ENCODE measurements at regions not wholly inside any gene's neighbourhood (a gene's known extent, or its start where the extent isn't known, plus 50 kb on each side); places are given as distances from the start of the nearest gene placed in this dataset.
"Not testable (repeated sequence)": the region's sequence is repeated elsewhere in the genome, so short reads cannot be mapped to it uniquely, and the experiment has no call there.

DNA sequence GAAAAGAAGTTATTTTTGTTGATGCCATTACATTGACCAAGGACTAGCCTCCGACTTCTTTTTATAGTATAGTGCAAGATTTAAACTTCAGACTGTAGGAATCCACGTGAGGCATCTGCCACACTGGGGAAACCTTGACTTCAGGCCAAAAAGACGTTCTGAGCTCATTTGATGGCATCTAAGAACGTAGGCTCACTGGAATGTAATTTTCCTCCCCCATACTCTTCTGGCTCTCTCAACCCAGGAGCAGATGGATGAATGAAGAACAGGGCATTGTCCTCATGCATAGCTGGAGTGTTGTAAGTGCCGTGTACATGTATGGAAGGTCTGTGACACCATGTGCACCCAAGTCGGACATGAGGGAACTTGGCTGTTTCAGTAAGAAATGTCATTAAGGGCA is 72.8 kb upstream of the IKBKE start:
- H3K4me3 ChIP-seq, result not testable (repeated sequence)

DNA sequence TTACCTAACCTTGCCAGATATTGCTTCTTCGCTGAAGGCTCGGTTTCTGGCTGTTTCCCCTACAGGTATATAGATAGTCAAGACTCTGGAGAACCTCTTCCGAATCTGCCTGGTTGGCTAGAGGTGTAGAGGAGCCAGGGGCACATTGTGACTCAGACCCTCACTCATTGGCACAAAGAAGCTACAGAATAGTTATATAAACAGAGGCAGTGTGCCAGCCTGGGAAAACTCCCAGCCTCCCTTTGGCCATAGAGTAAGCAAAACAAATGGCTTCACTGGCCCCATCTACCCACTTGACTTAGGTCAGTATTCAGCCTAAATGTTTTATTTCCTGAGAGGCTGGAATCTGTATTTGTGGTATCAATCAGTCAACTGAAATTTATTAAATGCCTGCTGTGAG is 72.0 kb upstream of the IKBKE start:
- H3K4me3 ChIP-seq, H3K27ac ChIP-seq: not testable (repeated sequence)

More for the DNA sequence above, 72.8 kb upstream of the IKBKE start:
- not testable (repeated sequence) for H3K27ac ChIP-seq

DNA sequence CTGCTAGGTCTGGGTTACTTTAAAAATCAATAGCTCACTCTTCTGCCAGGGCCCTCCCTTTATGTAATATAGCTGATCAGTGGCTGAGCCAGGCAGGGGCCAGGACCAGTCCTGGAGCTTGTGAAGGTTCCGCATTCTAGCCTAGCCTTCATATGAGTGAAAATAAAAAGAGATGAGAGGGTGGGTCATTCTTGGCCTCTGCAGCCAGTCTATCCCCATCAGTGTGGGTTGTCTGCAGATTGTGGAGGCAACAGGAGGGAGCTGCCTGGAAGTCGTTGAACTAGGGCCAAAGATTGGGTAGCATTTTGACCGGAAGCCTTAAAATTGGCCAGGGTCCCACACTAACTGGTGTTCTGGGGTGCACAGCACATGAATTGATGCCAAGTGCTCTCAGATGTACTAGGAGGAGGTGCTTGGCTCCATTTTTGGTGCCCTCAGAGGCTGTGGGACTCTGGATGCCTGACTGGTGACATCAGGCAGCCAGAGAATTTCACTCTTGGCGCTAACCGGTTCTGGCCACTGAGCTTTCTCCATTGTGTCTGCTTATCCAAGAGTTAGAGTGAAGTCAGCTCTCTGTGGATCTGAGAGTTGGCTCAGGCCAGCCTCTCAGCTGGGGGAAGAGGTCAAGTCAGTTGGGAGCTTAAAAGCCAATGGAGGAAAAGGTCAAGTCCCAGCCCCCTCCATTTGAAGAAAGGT is 66.5 kb upstream of the IKBKE start:
- not testable (repeated sequence) for H3K4me3 ChIP-seq, H3K27ac ChIP-seq

DNA sequence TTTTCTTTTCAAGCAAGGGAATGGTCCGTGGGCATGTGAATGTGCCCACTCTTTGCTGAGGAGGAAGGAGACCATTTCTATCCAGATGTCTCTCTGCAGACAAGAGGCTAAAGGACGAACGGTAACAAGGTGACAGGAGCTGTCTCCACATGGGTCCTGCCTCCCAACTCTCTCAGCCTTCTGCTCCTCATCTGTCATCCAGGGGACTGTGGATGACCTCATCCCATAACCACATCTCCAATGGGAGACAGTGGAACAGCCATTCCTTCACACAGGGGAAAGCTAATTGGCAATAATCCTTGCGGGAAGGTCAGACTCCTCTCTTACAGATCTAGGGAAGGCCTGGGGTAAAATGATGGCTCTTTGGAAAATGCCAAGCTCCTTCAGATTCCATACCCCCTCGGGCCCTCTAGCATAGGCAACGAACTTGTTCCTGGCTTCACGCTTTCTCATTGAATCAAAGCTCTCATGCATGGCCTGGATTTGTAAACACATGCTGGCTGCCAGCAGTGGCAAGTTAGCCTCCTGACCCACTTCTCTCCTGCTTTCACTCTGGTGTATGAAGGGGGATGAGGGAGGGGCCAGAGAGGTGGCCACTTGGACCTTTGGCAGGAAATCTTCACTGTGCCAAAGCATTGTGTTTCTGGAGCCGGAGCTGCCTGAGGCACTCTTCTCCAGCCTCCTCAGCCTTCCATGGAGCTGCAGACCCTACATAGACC is 65.8 kb upstream of the IKBKE start:
- not testable (repeated sequence) for H3K27ac ChIP-seq, H3K4me3 ChIP-seq

DNA sequence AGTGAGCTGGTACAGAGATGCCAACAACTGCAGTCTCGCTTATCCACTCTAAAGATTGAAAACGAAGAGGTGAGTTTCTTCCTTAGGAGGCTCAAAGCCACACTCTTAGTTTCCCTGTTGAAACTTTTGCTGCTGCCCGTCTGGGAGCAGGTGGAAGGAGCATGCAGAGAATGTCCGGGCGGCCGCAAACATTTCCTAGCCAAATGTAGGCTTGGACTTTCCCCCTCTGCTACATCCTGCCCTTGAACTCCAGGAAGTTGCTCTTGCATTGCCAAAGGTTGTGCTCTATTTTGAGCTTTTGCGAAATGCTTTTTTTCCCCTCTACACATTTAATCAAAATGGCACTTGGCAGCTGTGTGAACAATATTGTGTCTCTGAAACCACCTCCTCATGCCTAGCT is 65.0 kb upstream of the IKBKE start:
- H3K4me3 ChIP-seq, H3K27ac ChIP-seq: not testable (repeated sequence)

DNA sequence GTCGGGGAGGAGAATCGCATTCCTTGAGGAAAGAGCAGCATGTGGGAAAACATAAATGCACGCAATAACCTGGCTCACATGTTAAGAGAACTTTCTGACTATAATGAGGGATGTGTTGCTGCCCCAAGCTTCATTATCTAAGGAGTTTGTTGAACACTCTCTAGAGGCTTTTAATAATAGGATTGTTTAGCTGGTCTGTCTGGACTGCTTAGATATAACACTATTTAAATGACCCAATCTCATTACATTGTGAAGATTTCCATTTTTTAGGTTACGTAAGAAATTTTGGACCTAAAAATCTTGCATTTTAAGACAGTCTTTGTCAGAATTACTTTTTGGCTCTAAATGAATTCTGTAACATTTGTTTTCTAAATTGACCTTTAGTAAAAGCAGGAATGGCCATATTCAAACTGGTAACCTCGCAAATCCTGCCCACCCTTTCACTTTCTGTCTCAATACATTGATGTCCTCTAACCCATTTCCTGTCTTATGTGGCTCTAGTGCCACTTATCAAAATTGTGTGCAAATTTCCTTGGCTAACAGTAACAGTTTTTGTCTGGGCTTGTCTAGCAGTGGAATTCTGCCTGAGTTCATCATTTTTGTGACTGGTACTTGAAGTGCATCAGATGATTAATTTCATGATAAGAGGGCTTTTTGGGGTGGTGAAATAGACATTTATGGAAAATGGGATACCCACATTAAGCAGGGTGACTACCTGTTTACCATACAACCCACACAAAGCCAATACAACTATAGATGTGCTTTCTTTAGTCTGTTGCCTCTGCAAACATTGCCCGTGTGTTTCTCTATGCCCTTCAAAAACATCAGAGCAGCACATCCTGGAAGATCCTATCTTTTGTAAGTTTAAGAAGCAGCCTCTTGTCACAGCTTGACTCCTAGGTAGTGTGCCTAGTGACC is 61.6 kb upstream of the IKBKE start:
- not testable (repeated sequence) for H3K4me3 ChIP-seq, H3K27ac ChIP-seq

DNA sequence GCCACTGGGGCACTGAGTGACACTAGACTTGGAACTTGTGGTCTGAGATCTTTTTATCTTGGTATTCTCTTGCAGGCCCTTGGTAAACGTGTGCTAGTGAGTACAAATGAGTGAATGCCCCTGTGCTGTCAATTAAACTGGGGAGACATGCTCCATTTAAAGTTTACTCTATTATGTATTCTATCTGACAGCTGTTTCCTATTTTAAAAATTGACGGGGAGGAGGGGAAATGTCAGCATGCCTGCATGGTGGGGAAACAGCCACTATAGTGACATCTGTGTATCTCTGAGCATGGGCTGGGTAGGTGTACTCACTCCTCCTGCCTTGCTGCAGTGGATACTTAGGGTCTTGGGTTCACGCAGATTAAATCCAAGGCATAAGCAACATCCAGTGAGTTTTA is 59.0 kb upstream of the IKBKE start:
- no peak overlapping the region for H3K4me3 ChIP-seq
- no peak overlapping the region for H3K27ac ChIP-seq

DNA sequence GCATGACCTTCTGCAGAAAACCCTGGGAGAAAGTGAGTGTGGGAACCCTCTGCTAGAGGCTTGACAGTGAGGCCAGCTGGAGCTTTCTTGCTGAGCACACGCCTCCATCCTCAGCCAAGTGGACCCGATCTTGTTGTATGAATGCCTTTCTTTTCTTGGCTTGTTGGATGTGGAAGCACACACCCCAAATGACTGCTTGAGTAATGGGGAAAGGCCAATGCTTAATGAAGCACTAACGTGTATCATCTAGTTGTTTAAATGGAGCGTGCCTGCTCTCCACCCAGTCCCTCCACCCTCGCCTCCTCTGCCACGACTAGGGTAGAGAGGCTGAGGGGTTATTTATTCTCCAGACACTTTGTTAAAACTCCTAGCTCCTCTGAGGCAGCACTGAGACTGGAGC is 54.3 kb upstream of the IKBKE start:
- no peak overlapping the region for H3K27ac ChIP-seq
- no peak overlapping the region for H3K4me3 ChIP-seq

DNA sequence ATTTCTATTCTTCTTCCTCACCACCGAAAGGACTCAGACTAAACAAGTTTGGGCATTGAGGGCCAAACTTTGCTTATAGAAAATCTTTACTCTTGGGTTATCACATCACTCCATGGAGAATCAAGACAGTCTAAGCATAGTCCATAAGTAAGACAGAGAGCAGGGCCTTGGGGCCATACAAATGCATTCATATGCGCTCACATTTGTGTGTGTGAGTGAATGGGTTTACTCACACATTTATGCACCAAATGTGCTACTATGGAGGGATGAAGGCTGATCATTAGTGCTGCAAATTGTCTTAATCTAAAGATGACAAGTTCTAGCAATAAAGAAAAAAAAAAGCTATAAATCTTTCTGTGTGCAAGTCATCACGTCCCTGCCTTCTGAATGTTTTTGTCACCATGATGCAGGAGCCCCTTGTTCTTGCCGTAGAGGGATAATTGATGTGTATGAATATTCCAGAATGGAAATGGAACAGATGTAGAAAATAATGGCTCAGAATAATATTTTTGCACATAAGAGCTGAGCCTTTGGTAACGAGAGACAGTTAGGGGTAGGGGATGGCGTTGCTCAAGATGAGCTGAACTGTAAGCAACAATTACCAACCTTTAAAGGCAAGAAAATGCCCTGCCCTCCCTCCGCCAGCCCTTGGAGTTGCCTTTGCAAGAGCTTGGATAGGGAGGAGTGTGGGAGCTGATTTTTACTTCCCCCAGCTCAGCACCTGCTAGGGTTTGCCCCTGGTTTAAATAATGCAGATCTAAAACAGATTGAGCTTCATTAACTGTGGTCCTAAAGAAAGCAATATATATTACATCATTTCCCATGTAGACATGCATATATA is 52.3 kb upstream of the IKBKE start:
- no peak overlapping the region for H3K4me3 ChIP-seq

DNA sequence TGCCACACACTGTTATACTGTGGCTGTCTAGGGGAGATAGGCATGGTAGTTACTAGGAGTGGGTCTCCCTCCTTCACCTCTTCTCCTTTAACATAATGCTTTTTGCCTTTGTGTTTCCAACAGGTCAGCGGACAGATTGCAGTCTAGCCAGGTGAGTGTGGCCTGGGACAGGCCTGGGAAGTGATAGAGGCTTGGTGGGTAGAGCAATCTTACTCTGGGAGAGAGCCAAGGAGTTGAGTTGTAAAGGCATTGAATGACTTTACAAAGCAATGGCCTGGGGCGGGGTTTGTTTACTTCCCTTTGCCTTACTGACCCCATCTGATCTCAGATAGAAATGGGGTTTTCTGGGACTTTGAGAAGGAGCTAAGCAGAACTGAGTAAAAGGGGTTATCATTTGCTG is 51.0 kb upstream of the IKBKE start:
- Histone ChIP-seq H3K27ac (peak overlapping the region in 1 of 21 experiments; percentile 21), H3K4me3 (no peak overlapping the region)

More for the DNA sequence above, 52.3 kb upstream of the IKBKE start:
- H3K27ac ChIP-seq, result no peak overlapping the region

DNA sequence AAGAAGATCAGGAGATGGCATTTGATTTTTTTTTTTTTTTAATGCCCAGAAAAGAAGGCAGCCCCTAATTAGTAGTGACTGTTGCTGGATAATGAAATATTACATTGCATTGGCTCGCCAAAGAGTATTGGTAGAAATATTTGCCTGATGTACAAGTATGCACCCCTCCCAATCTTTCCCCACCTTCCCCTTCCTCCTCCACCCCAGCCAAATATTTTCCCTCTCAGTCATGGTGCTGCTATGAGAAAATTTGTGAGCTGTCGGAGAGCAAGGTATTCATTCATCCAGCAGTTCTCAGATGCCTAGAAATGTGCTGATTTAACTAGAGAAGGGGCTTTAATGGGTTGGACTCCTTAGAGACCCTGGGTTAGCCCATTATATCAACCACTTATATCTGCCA is 50.5 kb upstream of the IKBKE start:
- H3K4me3 ChIP-seq, result no peak overlapping the region
- no peak overlapping the region for H3K27ac ChIP-seq

DNA sequence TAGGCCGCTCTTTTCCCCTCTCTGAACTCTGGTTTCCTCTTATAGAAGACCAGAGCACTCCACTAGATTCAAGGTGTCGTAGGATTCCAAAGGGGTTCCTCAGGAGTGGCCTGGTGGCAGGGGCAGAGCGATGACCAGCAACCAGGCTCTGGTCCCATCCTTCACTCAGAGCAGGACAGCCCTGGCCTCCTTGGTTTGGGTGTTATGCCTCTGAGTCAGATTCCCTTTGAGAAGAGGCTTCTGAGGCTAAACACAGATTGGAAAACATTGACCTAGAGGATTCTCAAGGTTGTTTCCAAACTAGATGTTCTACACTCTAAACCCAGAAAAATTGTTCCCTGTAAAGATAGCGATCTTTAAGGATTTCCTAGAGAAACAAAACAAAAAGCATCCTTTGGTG is 49.8 kb upstream of the IKBKE start:
- no peak overlapping the region for H3K4me3 ChIP-seq
- H3K27ac ChIP-seq, result peak overlapping the region in 1 of 21 experiments; percentile 8
